K562 (cell line): ENCODE measurements at regions not wholly inside any gene's neighbourhood (a gene's known extent, or its start where the extent isn't known, plus 50 kb on each side); places are given as distances from the start of the nearest gene placed in this dataset.

Experiments used
- RAD21 ChIP-seq, 2 experiments: fragments of 250-450 bp in 1 of 2; fragments of 450-650 bp in 1 of 2; sonication (Bioruptor Pico) in 1 of 2; formaldehyde crosslinking in 1 of 2; IDR thresholded peaks in 1 of 2; conservative IDR thresholded peaks in 1 of 2; 2 replicates each; pipeline versions ENCODE4 v1.4.0 to v1.8.0; 2020 to 2022; ENCODE audit warnings: mild to moderate bottlenecking in 2 of 2, moderate library complexity in 1 of 2
- TF ChIP-seq, protein P1 (sequence below): fragments of 250-450 bp; sonication (Bioruptor Pico); IDR thresholded peaks from 2 replicates; pipeline ENCODE4 v1.8.0; 2021; ENCODE audit warnings: mild to moderate bottlenecking, moderate library complexity
- TF ChIP-seq, protein P2 (sequence below): fragments of 250-450 bp; sonication (Bioruptor Pico); IDR thresholded peaks from 2 replicates; pipeline ENCODE4 v1.4.0; 2020; ENCODE audit warnings: mild to moderate bottlenecking, moderate library complexity

GRCh38 chr2:47636596-47637264 is 65.9 kb upstream of the KCNK12 start:
- TF ChIP-seq RAD21 (CRISPR knock-in tag; conservative IDR thresholded peaks at IDR 0.05 in 1 of 2, IDR thresholded peaks at IDR 0.05 in 1 of 2): no peak
- TF ChIP-seq, protein P1, sequence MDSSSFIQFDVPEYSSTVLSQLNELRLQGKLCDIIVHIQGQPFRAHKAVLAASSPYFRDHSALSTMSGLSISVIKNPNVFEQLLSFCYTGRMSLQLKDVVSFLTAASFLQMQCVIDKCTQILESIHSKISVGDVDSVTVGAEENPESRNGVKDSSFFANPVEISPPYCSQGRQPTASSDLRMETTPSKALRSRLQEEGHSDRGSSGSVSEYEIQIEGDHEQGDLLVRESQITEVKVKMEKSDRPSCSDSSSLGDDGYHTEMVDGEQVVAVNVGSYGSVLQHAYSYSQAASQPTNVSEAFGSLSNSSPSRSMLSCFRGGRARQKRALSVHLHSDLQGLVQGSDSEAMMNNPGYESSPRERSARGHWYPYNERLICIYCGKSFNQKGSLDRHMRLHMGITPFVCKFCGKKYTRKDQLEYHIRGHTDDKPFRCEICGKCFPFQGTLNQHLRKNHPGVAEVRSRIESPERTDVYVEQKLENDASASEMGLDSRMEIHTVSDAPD (CRISPR knock-in tag): no peak
- TF ChIP-seq, protein P2, sequence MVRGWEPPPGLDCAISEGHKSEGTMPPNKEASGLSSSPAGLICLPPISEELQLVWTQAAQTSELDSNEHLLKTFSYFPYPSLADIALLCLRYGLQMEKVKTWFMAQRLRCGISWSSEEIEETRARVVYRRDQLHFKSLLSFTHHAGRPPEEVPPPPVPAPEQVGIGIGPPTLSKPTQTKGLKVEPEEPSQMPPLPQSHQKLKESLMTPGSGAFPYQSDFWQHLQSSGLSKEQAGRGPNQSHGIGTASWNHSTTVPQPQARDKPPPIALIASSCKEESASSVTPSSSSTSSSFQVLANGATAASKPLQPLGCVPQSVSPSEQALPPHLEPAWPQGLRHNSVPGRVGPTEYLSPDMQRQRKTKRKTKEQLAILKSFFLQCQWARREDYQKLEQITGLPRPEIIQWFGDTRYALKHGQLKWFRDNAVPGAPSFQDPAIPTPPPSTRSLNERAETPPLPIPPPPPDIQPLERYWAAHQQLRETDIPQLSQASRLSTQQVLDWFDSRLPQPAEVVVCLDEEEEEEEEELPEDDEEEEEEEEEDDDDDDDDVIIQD (CRISPR knock-in tag): no peak
